ENCODE measurements at regions not wholly inside any gene's neighbourhood (a gene's known extent, or its start where the extent isn't known, plus 50 kb on each side); places are given as distances from the start of the nearest gene placed in this dataset.

DNA sequence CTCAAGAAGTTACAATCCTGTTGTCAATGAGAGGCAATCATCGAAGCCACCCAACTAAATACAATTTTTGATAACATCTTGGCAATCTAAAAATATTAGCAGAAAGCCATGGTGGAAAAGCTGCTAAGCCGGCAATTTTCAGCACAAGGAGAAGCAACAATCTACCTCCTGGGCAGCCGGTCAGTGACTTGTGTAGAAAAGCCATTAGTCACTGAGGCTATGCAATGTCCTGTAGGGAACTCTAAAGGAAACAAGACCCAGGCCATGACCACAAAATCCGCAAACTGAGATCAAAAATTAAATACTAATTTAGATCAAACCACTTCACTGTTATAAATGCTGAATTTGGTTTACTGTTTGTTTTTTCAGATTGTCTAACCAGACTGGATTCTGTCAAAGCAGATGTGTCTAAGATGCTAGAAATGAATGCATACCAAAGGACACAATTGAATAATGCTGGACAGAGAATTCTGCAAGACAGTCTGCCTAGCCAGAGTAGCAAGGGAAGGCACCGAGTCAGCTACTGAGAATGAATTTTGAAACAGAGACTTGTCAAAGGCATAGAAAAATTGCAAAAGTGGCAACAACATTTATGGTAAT lies 384.8 kb downstream of the PRELID2 start:
- TF ChIP-seq POLR2AphosphoS5 (IDR thresholded peaks at IDR 0.05) (no peak), POLR2A (IDR thresholded peaks at IDR 0.05) (no peak)
- TF ChIP-seq, protein P1, sequence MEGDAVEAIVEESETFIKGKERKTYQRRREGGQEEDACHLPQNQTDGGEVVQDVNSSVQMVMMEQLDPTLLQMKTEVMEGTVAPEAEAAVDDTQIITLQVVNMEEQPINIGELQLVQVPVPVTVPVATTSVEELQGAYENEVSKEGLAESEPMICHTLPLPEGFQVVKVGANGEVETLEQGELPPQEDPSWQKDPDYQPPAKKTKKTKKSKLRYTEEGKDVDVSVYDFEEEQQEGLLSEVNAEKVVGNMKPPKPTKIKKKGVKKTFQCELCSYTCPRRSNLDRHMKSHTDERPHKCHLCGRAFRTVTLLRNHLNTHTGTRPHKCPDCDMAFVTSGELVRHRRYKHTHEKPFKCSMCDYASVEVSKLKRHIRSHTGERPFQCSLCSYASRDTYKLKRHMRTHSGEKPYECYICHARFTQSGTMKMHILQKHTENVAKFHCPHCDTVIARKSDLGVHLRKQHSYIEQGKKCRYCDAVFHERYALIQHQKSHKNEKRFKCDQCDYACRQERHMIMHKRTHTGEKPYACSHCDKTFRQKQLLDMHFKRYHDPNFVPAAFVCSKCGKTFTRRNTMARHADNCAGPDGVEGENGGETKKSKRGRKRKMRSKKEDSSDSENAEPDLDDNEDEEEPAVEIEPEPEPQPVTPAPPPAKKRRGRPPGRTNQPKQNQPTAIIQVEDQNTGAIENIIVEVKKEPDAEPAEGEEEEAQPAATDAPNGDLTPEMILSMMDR (IDR thresholded peaks at IDR 0.05), result no peak

Measured in stomach (tissue), 4 donors.